HG02973 (cell line): ENCODE measurements at regions not wholly inside any gene's neighbourhood (a gene's known extent, or its start where the extent isn't known, plus 50 kb on each side); places are given as distances from the start of the nearest gene placed in this dataset.

Source experiments
- ATAC-seq: cut with Tn5 transposase; IDR thresholded peaks from one replicate; pipeline ENCODE4 v1.9.1; 2021; ENCODE audit warnings: moderate library complexity; ENCODE audit not compliant: unreplicated experiment

GRCh38 chr2:4673025-4673489 is 969.7 kb downstream of the DCDC2C start:
- ATAC-seq, result no peak

GRCh38 chr2:4674007-4674406 is 970.6 kb downstream of the DCDC2C start:
- no peak for ATAC-seq

- no peak for ATAC-seq
These were observed 971.9 kb downstream of the DCDC2C start for GRCh38 chr2:4675295-4675694.

- no peak for ATAC-seq
These were observed 975.6 kb downstream of the DCDC2C start for GRCh38 chr2:4678927-4679326.

- ATAC-seq, result no peak
These were observed 976.0 kb downstream of the DCDC2C start for GRCh38 chr2:4679391-4679790.

GRCh38 chr2:4684921-4685320 is 981.5 kb downstream of the DCDC2C start:
- ATAC-seq, result no peak

GRCh38 chr2:4690913-4691312 is 987.5 kb downstream of the DCDC2C start:
- ATAC-seq, result no peak

GRCh38 chr2:4693266-4693665 is 989.9 kb downstream of the DCDC2C start:
- ATAC-seq, result no peak

- ATAC-seq, result no peak
These were observed 992.0 kb downstream of the DCDC2C start for GRCh38 chr2:4695281-4695861.

GRCh38 chr2:4715065-4715464 is 977.1 kb upstream of the SOX11 start:
- no peak for ATAC-seq

- ATAC-seq, result no peak
These were observed 973.4 kb upstream of the SOX11 start for GRCh38 chr2:4718777-4719176.

GRCh38 chr2:4725618-4726017 is 966.6 kb upstream of the SOX11 start:
- ATAC-seq, result no peak

- ATAC-seq, result no peak
These were observed 959.6 kb upstream of the SOX11 start for GRCh38 chr2:4732560-4732959.

GRCh38 chr2:4745056-4745991 is 946.9 kb upstream of the SOX11 start:
- ATAC-seq, result no peak

GRCh38 chr2:4753721-4754120 is 938.5 kb upstream of the SOX11 start:
- ATAC-seq, result no peak

- no peak for ATAC-seq
These were observed 929.2 kb upstream of the SOX11 start for GRCh38 chr2:4762951-4763376.

GRCh38 chr2:4765787-4766530 is 926.2 kb upstream of the SOX11 start:
- no peak for ATAC-seq

GRCh38 chr2:4775668-4776067 is 916.5 kb upstream of the SOX11 start:
- no peak for ATAC-seq

- no peak for ATAC-seq
These were observed 911.5 kb upstream of the SOX11 start for GRCh38 chr2:4780679-4781078.

- no peak for ATAC-seq
These were observed 909.5 kb upstream of the SOX11 start for GRCh38 chr2:4782647-4783046.

- no peak for ATAC-seq
These were observed 900.7 kb upstream of the SOX11 start for GRCh38 chr2:4791488-4791887.

- ATAC-seq, result no peak
These were observed 900.1 kb upstream of the SOX11 start for GRCh38 chr2:4792126-4792525.
